BLaER1 treated with 17β-estradiol and CSF1 and Interleukin-3, amounts not matched to agents 10 nM and 100 nM (cell line): ENCODE measurements at regions not wholly inside any gene's neighbourhood (a gene's known extent, or its start where the extent isn't known, plus 50 kb on each side); places are given as distances from the start of the nearest gene placed in this dataset.
"Not testable (repeated sequence)": the region's sequence is repeated elsewhere in the genome, so short reads cannot be mapped to it uniquely, and the experiment has no call there.

Source experiments
- H3K27ac ChIP-seq, 11 experiments: shearing (Covaris generic); formaldehyde crosslinking; 2 replicates each; pipeline ENCODE4 v1.8.1; 2022
- H3K27me3 ChIP-seq, 11 experiments: shearing (Covaris generic); formaldehyde crosslinking; 2 replicates each; pipeline ENCODE4 v1.8.1; 2022
- H3K36me3 ChIP-seq, 11 experiments: shearing (Covaris generic); formaldehyde crosslinking; 2 replicates each; pipeline ENCODE4 v1.8.1; 2022
- H3K4me1 ChIP-seq, 10 experiments: shearing (Covaris generic); formaldehyde crosslinking; 2 replicates each; pipeline ENCODE4 v1.8.1; 2022
- H3K4me2 ChIP-seq, 11 experiments: shearing (Covaris generic); formaldehyde crosslinking; 2 replicates each; pipeline ENCODE4 v1.8.1; 2022
- H3K4me3 ChIP-seq, 10 experiments: shearing (Covaris generic); formaldehyde crosslinking; 2 replicates each; pipeline ENCODE4 v1.8.1; 2022
- H3K9ac ChIP-seq, 11 experiments: shearing (Covaris generic); formaldehyde crosslinking; 2 replicates each; pipeline ENCODE4 v1.8.1; 2022
- H3K9me3 ChIP-seq, 11 experiments: shearing (Covaris generic); formaldehyde crosslinking; replicated peaks in 1 of 11; 2 replicates each; pipeline ENCODE4 v1.8.1; 2022
- H4K20me1 ChIP-seq, 11 experiments: shearing (Covaris generic); formaldehyde crosslinking; 2 replicates each; pipeline ENCODE4 v1.8.1; 2022
- Cebpa-rat ChIP-seq, 11 experiments: shearing (Covaris generic); IDR thresholded peaks; 2 replicates each; pipeline ENCODE4 v1.8.1; 2022

- Histone ChIP-seq H3K9ac (no peak overlapping the region), H4K20me1 (no peaks in the 10 kb centered on the region), H3K27me3 (no peaks in the 10 kb centered on the region), H3K27ac (no peak overlapping the region), H3K36me3 (no peaks in the 10 kb centered on the region), H3K4me1 (peaks cover 0 to 8% (median 0%) of the 10 kb centered on the region in 10 experiments; a peak in 2 of 20 replicates), H3K4me2 (no peak overlapping the region), H3K9me3 (peaks cover 0 to 6% (median 0%) of the 10 kb centered on the region in 11 experiments; a peak in 1 of 22 replicates), H3K4me3 (no peak overlapping the region)
- TF ChIP-seq Cebpa-rat (IDR thresholded peaks at IDR 0.05): no peak
Measured at GRCh38 chr13:44869167-44869566, 120.1 kb downstream of the NUFIP1 start.

- H3K9ac ChIP-seq: no peak overlapping the region
- TF ChIP-seq Cebpa-rat (IDR thresholded peaks at IDR 0.05): no peak
- H4K20me1 ChIP-seq: no peaks in the 10 kb centered on the region
- no peaks in the 10 kb centered on the region for H3K36me3 ChIP-seq
- H3K4me2 ChIP-seq: no peak overlapping the region
- H3K4me1 ChIP-seq: peaks cover 0 to 8% (median 0%) of the 10 kb centered on the region in 10 experiments; a peak in 2 of 20 replicates
- H3K27me3 ChIP-seq: no peaks in the 10 kb centered on the region
- peaks cover 0 to 6% (median 0%) of the 10 kb centered on the region in 11 experiments; a peak in 1 of 22 replicates for H3K9me3 ChIP-seq
- H3K27ac ChIP-seq: no peak overlapping the region
- H3K4me3 ChIP-seq: no peak overlapping the region
Measured at GRCh38 chr13:44868397-44868796, 120.9 kb downstream of the NUFIP1 start.

- H3K27me3 ChIP-seq: no peaks in the 10 kb centered on the region
- no peaks in the 10 kb centered on the region for H4K20me1 ChIP-seq
- TF ChIP-seq Cebpa-rat (IDR thresholded peaks at IDR 0.05): no peak
- peaks cover 0 to 6% (median 0%) of the 10 kb centered on the region in 11 experiments; a peak in 1 of 22 replicates for H3K9me3 ChIP-seq
- no peak overlapping the region for H3K27ac ChIP-seq
- H3K4me3 ChIP-seq: no peak overlapping the region
- H3K4me2 ChIP-seq: peak overlapping the region in 2 of 11 experiments; percentile 16 to 37; a peak in 2 of 22 replicates
- peaks cover 0 to 8% (median 0%) of the 10 kb centered on the region in 10 experiments; a peak in 2 of 20 replicates for H3K4me1 ChIP-seq
- no peaks in the 10 kb centered on the region for H3K36me3 ChIP-seq
- H3K9ac ChIP-seq: no peak overlapping the region
Measured at GRCh38 chr13:44867825-44868224, 121.4 kb downstream of the NUFIP1 start.

GRCh38 chr13:44866411-44866911, 122.8 kb downstream of the NUFIP1 start:
- no peaks in the 10 kb centered on the region for H3K36me3 ChIP-seq
- H3K9ac ChIP-seq: no peak overlapping the region
- no peaks in the 10 kb centered on the region for H4K20me1 ChIP-seq
- no peak overlapping the region for H3K4me2 ChIP-seq
- no peak overlapping the region for H3K4me3 ChIP-seq
- no peak for TF ChIP-seq Cebpa-rat (IDR thresholded peaks at IDR 0.05)
- H3K27ac ChIP-seq: no peak overlapping the region
- peaks cover 0 to 8% (median 0%) of the 10 kb centered on the region in 10 experiments; a peak in 2 of 20 replicates for H3K4me1 ChIP-seq
- H3K27me3 ChIP-seq: no peaks in the 10 kb centered on the region
- H3K9me3 ChIP-seq: peaks cover 0 to 6% (median 0%) of the 10 kb centered on the region in 11 experiments; a peak in 1 of 22 replicates

- Histone ChIP-seq H3K4me2 (no peak overlapping the region), H3K27ac (no peak overlapping the region), H4K20me1 (no peaks in the 10 kb centered on the region), H3K4me1 (peaks cover 0 to 8% (median 0%) of the 10 kb centered on the region in 10 experiments; a peak in 2 of 20 replicates), H3K4me3 (no peak overlapping the region), H3K9ac (no peak overlapping the region), H3K27me3 (no peaks in the 10 kb centered on the region), H3K9me3 (peaks cover 0 to 6% (median 0%) of the 10 kb centered on the region in 11 experiments; a peak in 1 of 22 replicates), H3K36me3 (no peaks in the 10 kb centered on the region)
- TF ChIP-seq Cebpa-rat (IDR thresholded peaks at IDR 0.05): no peak
Measured at GRCh38 chr13:44865722-44866410, 123.4 kb downstream of the NUFIP1 start.

- not testable (repeated sequence) for H4K20me1 ChIP-seq, H3K27me3 ChIP-seq
Measured at GRCh38 chr13:44863641-44864040, 125.6 kb downstream of the NUFIP1 start.

GRCh38 chr13:44860454-44860853, 128.8 kb downstream of the NUFIP1 start:
- Histone ChIP-seq H3K27ac (no peak overlapping the region), H3K9me3 (no peaks in the 10 kb centered on the region), H3K4me1 (no peaks in the 10 kb centered on the region), H3K4me3 (no peak overlapping the region), H3K4me2 (no peak overlapping the region), H3K36me3 (no peaks in the 10 kb centered on the region), H4K20me1 (no peaks in the 10 kb centered on the region), H3K9ac (no peak overlapping the region), H3K27me3 (no peaks in the 10 kb centered on the region)
- TF ChIP-seq Cebpa-rat (IDR thresholded peaks at IDR 0.05): no peak

More at GRCh38 chr13:44863641-44864040, 125.6 kb downstream of the NUFIP1 start:
- not testable (repeated sequence) for H3K9ac ChIP-seq, H3K36me3 ChIP-seq, H3K4me2 ChIP-seq, H3K4me3 ChIP-seq, H3K4me1 ChIP-seq, H3K27ac ChIP-seq, H3K9me3 ChIP-seq

- H3K9ac ChIP-seq: no peak overlapping the region
- no peaks in the 10 kb centered on the region for H3K4me1 ChIP-seq
- H3K27me3 ChIP-seq: no peaks in the 10 kb centered on the region
- H3K36me3 ChIP-seq: no peaks in the 10 kb centered on the region
- no peak for TF ChIP-seq Cebpa-rat (IDR thresholded peaks at IDR 0.05)
- no peak overlapping the region for H3K4me3 ChIP-seq
- no peaks in the 10 kb centered on the region for H4K20me1 ChIP-seq
- H3K4me2 ChIP-seq: no peak overlapping the region
- H3K27ac ChIP-seq: no peak overlapping the region
- no peaks in the 10 kb centered on the region for H3K9me3 ChIP-seq
Measured at GRCh38 chr13:44857736-44858135, 131.5 kb downstream of the NUFIP1 start.

GRCh38 chr13:44857061-44857460, 132.2 kb downstream of the NUFIP1 start:
- no peaks in the 10 kb centered on the region for H3K9me3 ChIP-seq
- no peaks in the 10 kb centered on the region for H3K4me1 ChIP-seq
- H3K9ac ChIP-seq: no peak overlapping the region
- H3K4me3 ChIP-seq: no peak overlapping the region
- H3K4me2 ChIP-seq: no peak overlapping the region
- H3K27ac ChIP-seq: no peak overlapping the region
- no peaks in the 10 kb centered on the region for H4K20me1 ChIP-seq
- no peak for TF ChIP-seq Cebpa-rat (IDR thresholded peaks at IDR 0.05)
- no peaks in the 10 kb centered on the region for H3K27me3 ChIP-seq
- H3K36me3 ChIP-seq: no peaks in the 10 kb centered on the region

GRCh38 chr13:44855860-44856259, 133.4 kb downstream of the NUFIP1 start:
- no peaks in the 10 kb centered on the region for H4K20me1 ChIP-seq
- no peaks in the 10 kb centered on the region for H3K9me3 ChIP-seq
- H3K36me3 ChIP-seq: no peaks in the 10 kb centered on the region
- H3K4me1 ChIP-seq: no peaks in the 10 kb centered on the region
- H3K4me2 ChIP-seq: no peak overlapping the region
- no peak for TF ChIP-seq Cebpa-rat (IDR thresholded peaks at IDR 0.05)
- no peak overlapping the region for H3K9ac ChIP-seq
- H3K27ac ChIP-seq: no peak overlapping the region
- no peak overlapping the region for H3K4me3 ChIP-seq
- H3K27me3 ChIP-seq: no peaks in the 10 kb centered on the region
